ENCODE measurements at regions not wholly inside any gene's neighbourhood (a gene's known extent, or its start where the extent isn't known, plus 50 kb on each side); places are given as distances from the start of the nearest gene placed in this dataset.

GRCh38 chr22:23518376-23519187 is 61.5 kb downstream of the IGLL1 start:
- TF ChIP-seq POLR2A (IDR thresholded peaks at IDR 0.05): no peak
- no peak for TF ChIP-seq CTCF (IDR thresholded peaks at IDR 0.05)

All from stomach (tissue), 4 donors.